Amygdala (tissue), 56 donors: ENCODE measurements at regions not wholly inside any gene's neighbourhood (a gene's known extent, or its start where the extent isn't known, plus 50 kb on each side); places are given as distances from the start of the nearest gene placed in this dataset.
A peak's percentile ranks its signal among the peaks of the same experiment; 100 is the strongest.

Experiments used
- DNase-seq, 56 donors: peaks; one replicate each; lab custom pipeline; 2025; lab: John Stamatoyannopoulos, UW

- peak in 2 of 56 donors; percentile 2 for DNase-seq
Observed at GRCh38 chr18:57301573-57302559, 50.5 kb upstream of the ST8SIA3 start.
